ENCODE measurements at regions not wholly inside any gene's neighbourhood (a gene's known extent, or its start where the extent isn't known, plus 50 kb on each side); places are given as distances from the start of the nearest gene placed in this dataset.

- no peak for TF ChIP-seq CTCF (IDR thresholded peaks at IDR 0.05)
- no peak for TF ChIP-seq EZH2 (IDR thresholded peaks at IDR 0.05)
These were observed 330.2 kb downstream of the S1PR1 start for GRCh38 chr1:101566883-101567538.

Measured in neural progenitor cell (in vitro differentiated cells).